WERI-Rb-1 (cell line): ENCODE measurements at regions not wholly inside any gene's neighbourhood (a gene's known extent, or its start where the extent isn't known, plus 50 kb on each side); places are given as distances from the start of the nearest gene placed in this dataset.
"Not testable (repeated sequence)": the region's sequence is repeated elsewhere in the genome, so short reads cannot be mapped to it uniquely, and the experiment has no call there.

Experiments
- DNase-seq: peaks from one replicate; pipeline ENCODE4 v3.0.0-alpha.2; 2020
- H3K27ac ChIP-seq: fragments of 250-450 bp; sonication (Bioruptor Pico); 2 replicates; pipeline ENCODE4 v1.5.1; 2020; ENCODE audit warnings: mild to moderate bottlenecking, moderate library complexity
- H3K27me3 ChIP-seq: fragments of 250-450 bp; sonication (Bioruptor Pico); 2 replicates; pipeline ENCODE4 v1.5.1; 2021; ENCODE audit warnings: mild to moderate bottlenecking, low read depth, moderate library complexity; ENCODE audit not compliant: insufficient read depth, severe bottlenecking
- H3K36me3 ChIP-seq: fragments of 250-450 bp; sonication (Bioruptor Pico); 2 replicates; pipeline ENCODE4 v1.5.1; 2020; ENCODE audit warnings: mild to moderate bottlenecking, moderate library complexity
- H3K4me3 ChIP-seq: 2 replicates; pipeline ENCODE4 v1.5.1; 2011; ENCODE audit warnings: low read depth, mild to moderate bottlenecking, control low read depth, low read length
- H3K9me3 ChIP-seq: fragments of 250-450 bp; sonication (Bioruptor Pico); 2 replicates; pipeline ENCODE4 v1.5.1; 2021; ENCODE audit warnings: mild to moderate bottlenecking, moderate library complexity; ENCODE audit not compliant: severe bottlenecking
- CTCF ChIP-seq: IDR thresholded peaks from 2 replicates; pipeline ENCODE4 v1.5.1; 2011; ENCODE audit warnings: low read depth, mild to moderate bottlenecking, control low read depth, inconsistent platforms, low read length

GRCh38 chrX:112946227-112946626 is 105.6 kb upstream of the AMOT start:
- H3K27ac ChIP-seq = no peak overlapping the region
- no peak overlapping the region for H3K4me3 ChIP-seq
- H3K9me3 ChIP-seq = no peaks in the 10 kb centered on the region
- no peak for TF ChIP-seq CTCF
- no peaks in the 10 kb centered on the region for H3K36me3 ChIP-seq
- DNase-seq = no peak
- H3K27me3 ChIP-seq = peaks cover 65% of the 10 kb centered on the region

GRCh38 chrX:112945826-112946225 is 105.2 kb upstream of the AMOT start:
- Histone ChIP-seq H3K27ac (no peak overlapping the region), H3K9me3 (no peaks in the 10 kb centered on the region), H3K4me3 (no peak overlapping the region), H3K36me3 (no peaks in the 10 kb centered on the region), H3K27me3 (peaks cover 64% of the 10 kb centered on the region)
- TF ChIP-seq CTCF = no peak
- no peak for DNase-seq

GRCh38 chrX:112941209-112941837 is 100.7 kb upstream of the AMOT start:
- DNase-seq = no peak
- no peaks in the 10 kb centered on the region for H3K9me3 ChIP-seq
- TF ChIP-seq CTCF = no peak
- H3K27ac ChIP-seq = no peak overlapping the region
- H3K36me3 ChIP-seq = no peaks in the 10 kb centered on the region
- no peak overlapping the region for H3K4me3 ChIP-seq
- peaks cover 55% of the 10 kb centered on the region for H3K27me3 ChIP-seq

- Histone ChIP-seq H3K9me3 (no peaks in the 10 kb centered on the region), H3K36me3 (no peaks in the 10 kb centered on the region), H3K27ac (no peak overlapping the region), H3K27me3 (peaks cover 69% of the 10 kb centered on the region), H3K4me3 (no peak overlapping the region)
- no peak for DNase-seq
- no peak for TF ChIP-seq CTCF
Measured at GRCh38 chrX:112935029-112935428, 94.4 kb upstream of the AMOT start.

GRCh38 chrX:112931900-112932299 is 91.3 kb upstream of the AMOT start:
- no peak for DNase-seq
- H3K27ac ChIP-seq = no peak overlapping the region
- no peak overlapping the region for H3K4me3 ChIP-seq
- H3K36me3 ChIP-seq = no peaks in the 10 kb centered on the region
- peaks cover 65% of the 10 kb centered on the region for H3K27me3 ChIP-seq
- no peaks in the 10 kb centered on the region for H3K9me3 ChIP-seq
- no peak for TF ChIP-seq CTCF

- H3K27ac ChIP-seq = no peak overlapping the region
- DNase-seq = no peak
- H3K27me3 ChIP-seq = peaks cover 65% of the 10 kb centered on the region
- no peak overlapping the region for H3K4me3 ChIP-seq
- H3K36me3 ChIP-seq = no peaks in the 10 kb centered on the region
- no peak for TF ChIP-seq CTCF
- H3K9me3 ChIP-seq = no peaks in the 10 kb centered on the region
Measured at GRCh38 chrX:112931478-112931877, 90.8 kb upstream of the AMOT start.

- H3K27ac ChIP-seq, H3K36me3 ChIP-seq, H3K9me3 ChIP-seq, DNase-seq, H3K4me3 ChIP-seq: not testable (repeated sequence)
- H3K27me3 ChIP-seq = peaks cover 43% of the 10 kb centered on the region
Measured at GRCh38 chrX:112923381-112923780, 82.8 kb upstream of the AMOT start.
